ENCODE measurements at regions not wholly inside any gene's neighbourhood (a gene's known extent, or its start where the extent isn't known, plus 50 kb on each side); places are given as distances from the start of the nearest gene placed in this dataset.

GRCh38 chr22:44600207-44600785 lies 101.7 kb upstream of the PRR5 start:
- no peaks in the 10 kb centered on the region for H3K4me1 ChIP-seq (ENCODE audit: control insufficient read depth, insufficient read depth, low read length, poor library complexity, severe bottlenecking)
- no peak overlapping the region for H3K4me3 ChIP-seq (ENCODE audit: low read depth, low read length)
- H3K4me1 Mint-ChIP-seq = no peaks in the 10 kb centered on the region
- no peak for DNase-seq
- no peak overlapping the region for H3K27ac ChIP-seq (ENCODE audit: insufficient read depth, low read length, poor library complexity, severe bottlenecking)
- H3K27me3 ChIP-seq (ENCODE audit: control insufficient read depth, insufficient read depth, low read length) = peaks cover 6% of the 10 kb centered on the region
- H3K9me3 Mint-ChIP-seq = no peaks in the 10 kb centered on the region
- H3K9me3 ChIP-seq (ENCODE audit: control insufficient read depth in 2 of 2, low read length in 2 of 2) = no peaks in the 10 kb centered on the region
- no peaks in the 10 kb centered on the region for H3K36me3 ChIP-seq (ENCODE audit: control insufficient read depth, insufficient read depth, low read length)
- H3K27ac Mint-ChIP-seq = peak overlapping the region in 1 of 3 donors; percentile 89
- peaks cover 3% of the 10 kb centered on the region for H3K27me3 Mint-ChIP-seq
- ATAC-seq (ENCODE audit: low read depth in 2 of 2) = no peak
- no peaks in the 10 kb centered on the region for H3K36me3 Mint-ChIP-seq
- no peak overlapping the region for H3K4me3 Mint-ChIP-seq

- no peaks in the 10 kb centered on the region for H3K9me3 ChIP-seq (ENCODE audit: control insufficient read depth in 2 of 2, low read length in 2 of 2)
- peaks cover 10% of the 10 kb centered on the region for H3K27me3 Mint-ChIP-seq
- H3K4me3 Mint-ChIP-seq = no peak overlapping the region
- peaks cover under 1% of the 10 kb centered on the region for H3K36me3 Mint-ChIP-seq
- DNase-seq (no peak), ATAC-seq (ENCODE audit: low read depth in 2 of 2) (no peak)
- H3K9me3 Mint-ChIP-seq = peaks cover 0 to 2% (median 0%) of the 10 kb centered on the region in 7 donors
- no peak overlapping the region for H3K4me3 ChIP-seq (ENCODE audit: low read depth, low read length)
- no peaks in the 10 kb centered on the region for H3K4me1 ChIP-seq (ENCODE audit: control insufficient read depth, insufficient read depth, low read length, poor library complexity, severe bottlenecking)
- H3K27ac ChIP-seq (ENCODE audit: insufficient read depth, low read length, poor library complexity, severe bottlenecking) = no peak overlapping the region
- peaks cover 0 to 2% (median 0%) of the 10 kb centered on the region in 4 donors for H3K4me1 Mint-ChIP-seq
- H3K36me3 ChIP-seq (ENCODE audit: control insufficient read depth, insufficient read depth, low read length) = no peaks in the 10 kb centered on the region
- H3K27me3 ChIP-seq (ENCODE audit: control insufficient read depth, insufficient read depth, low read length) = peaks cover under 1% of the 10 kb centered on the region
- H3K27ac Mint-ChIP-seq = no peak overlapping the region
These were observed 101.6 kb upstream of the RTL6 start for GRCh38 chr22:44599500-44600140.

GRCh38 chr22:44599084-44599483 lies 101.1 kb upstream of the RTL6 start:
- no peak overlapping the region for H3K27ac Mint-ChIP-seq
- no peak overlapping the region for H3K27ac ChIP-seq (ENCODE audit: insufficient read depth, low read length, poor library complexity, severe bottlenecking)
- H3K9me3 ChIP-seq (ENCODE audit: control insufficient read depth in 2 of 2, low read length in 2 of 2) = no peaks in the 10 kb centered on the region
- no peak overlapping the region for H3K4me3 Mint-ChIP-seq
- H3K9me3 Mint-ChIP-seq = peaks cover 0 to 2% (median 0%) of the 10 kb centered on the region in 7 donors
- H3K36me3 ChIP-seq (ENCODE audit: control insufficient read depth, insufficient read depth, low read length) = no peaks in the 10 kb centered on the region
- H3K27me3 ChIP-seq (ENCODE audit: control insufficient read depth, insufficient read depth, low read length) = no peaks in the 10 kb centered on the region
- H3K27me3 Mint-ChIP-seq = peaks cover 15% of the 10 kb centered on the region
- H3K4me1 ChIP-seq (ENCODE audit: control insufficient read depth, insufficient read depth, low read length, poor library complexity, severe bottlenecking) = no peaks in the 10 kb centered on the region
- H3K36me3 Mint-ChIP-seq = peaks cover 3% of the 10 kb centered on the region
- H3K4me1 Mint-ChIP-seq = peaks cover 0 to 2% (median 0%) of the 10 kb centered on the region in 4 donors
- DNase-seq = no peak
- H3K4me3 ChIP-seq (ENCODE audit: low read depth, low read length) = no peak overlapping the region
- ATAC-seq (ENCODE audit: low read depth in 2 of 2) = no peak

- DNase-seq = no peak
- no peaks in the 10 kb centered on the region for H3K27me3 ChIP-seq (ENCODE audit: control insufficient read depth, insufficient read depth, low read length)
- H3K9me3 ChIP-seq (ENCODE audit: control insufficient read depth in 2 of 2, low read length in 2 of 2) = no peaks in the 10 kb centered on the region
- peaks cover 21% of the 10 kb centered on the region for H3K27me3 Mint-ChIP-seq
- peaks cover 3% of the 10 kb centered on the region for H3K36me3 Mint-ChIP-seq
- peaks cover 0 to 2% (median 0%) of the 10 kb centered on the region in 7 donors for H3K9me3 Mint-ChIP-seq
- H3K27ac Mint-ChIP-seq = no peak overlapping the region
- H3K4me3 Mint-ChIP-seq = no peak overlapping the region
- no peaks in the 10 kb centered on the region for H3K36me3 ChIP-seq (ENCODE audit: control insufficient read depth, insufficient read depth, low read length)
- H3K4me1 ChIP-seq (ENCODE audit: control insufficient read depth, insufficient read depth, low read length, poor library complexity, severe bottlenecking) = no peaks in the 10 kb centered on the region
- H3K4me3 ChIP-seq (ENCODE audit: low read depth, low read length) = no peak overlapping the region
- H3K4me1 Mint-ChIP-seq = peaks cover 0 to 2% (median 0%) of the 10 kb centered on the region in 4 donors
- ATAC-seq (ENCODE audit: low read depth in 2 of 2) = no peak
- no peak overlapping the region for H3K27ac ChIP-seq (ENCODE audit: insufficient read depth, low read length, poor library complexity, severe bottlenecking)
These were observed 99.6 kb upstream of the RTL6 start for GRCh38 chr22:44597616-44598015.

- ATAC-seq (ENCODE audit: low read depth in 2 of 2) (no peak), DNase-seq (no peak)
- peaks cover 0 to 2% (median 0%) of the 10 kb centered on the region in 7 donors for H3K9me3 Mint-ChIP-seq
- Histone ChIP-seq H3K36me3 (ENCODE audit: control insufficient read depth, insufficient read depth, low read length) (no peaks in the 10 kb centered on the region), H3K27me3 (ENCODE audit: control insufficient read depth, insufficient read depth, low read length) (no peaks in the 10 kb centered on the region), H3K9me3 (ENCODE audit: control insufficient read depth in 2 of 2, low read length in 2 of 2) (no peaks in the 10 kb centered on the region), H3K27ac (ENCODE audit: insufficient read depth, low read length, poor library complexity, severe bottlenecking) (no peak overlapping the region), H3K4me1 (ENCODE audit: control insufficient read depth, insufficient read depth, low read length, poor library complexity, severe bottlenecking) (no peaks in the 10 kb centered on the region), H3K4me3 (ENCODE audit: low read depth, low read length) (no peak overlapping the region)
- H3K27me3 Mint-ChIP-seq = peaks cover 21% of the 10 kb centered on the region
- no peak overlapping the region for H3K4me3 Mint-ChIP-seq
- H3K4me1 Mint-ChIP-seq = peaks cover 0 to 2% (median 0%) of the 10 kb centered on the region in 4 donors
- H3K27ac Mint-ChIP-seq = no peak overlapping the region
- H3K36me3 Mint-ChIP-seq = peaks cover 3% of the 10 kb centered on the region
These were observed 98.5 kb upstream of the RTL6 start for GRCh38 chr22:44596396-44597125.

GRCh38 chr22:44595841-44596341 lies 97.9 kb upstream of the RTL6 start:
- Histone ChIP-seq H3K27me3 (ENCODE audit: control insufficient read depth, insufficient read depth, low read length) (no peaks in the 10 kb centered on the region), H3K36me3 (ENCODE audit: control insufficient read depth, insufficient read depth, low read length) (no peaks in the 10 kb centered on the region), H3K9me3 (ENCODE audit: control insufficient read depth in 2 of 2, low read length in 2 of 2) (no peaks in the 10 kb centered on the region), H3K27ac (ENCODE audit: insufficient read depth, low read length, poor library complexity, severe bottlenecking) (no peak overlapping the region), H3K4me3 (ENCODE audit: low read depth, low read length) (no peak overlapping the region), H3K4me1 (ENCODE audit: control insufficient read depth, insufficient read depth, low read length, poor library complexity, severe bottlenecking) (no peaks in the 10 kb centered on the region)
- Mint-ChIP-seq H3K27me3 (peaks cover 21% of the 10 kb centered on the region), H3K27ac (no peak overlapping the region), H3K9me3 (peaks cover 0 to 2% (median 0%) of the 10 kb centered on the region in 7 donors), H3K4me1 (peaks cover 0 to 2% (median 0%) of the 10 kb centered on the region in 4 donors), H3K4me3 (no peak overlapping the region), H3K36me3 (peaks cover 3% of the 10 kb centered on the region)
- ATAC-seq (ENCODE audit: low read depth in 2 of 2) = no peak
- no peak for DNase-seq

GRCh38 chr22:44594951-44595350 lies 96.9 kb upstream of the RTL6 start:
- H3K4me3 Mint-ChIP-seq = no peak overlapping the region
- H3K9me3 ChIP-seq (ENCODE audit: control insufficient read depth in 2 of 2, low read length in 2 of 2) = no peaks in the 10 kb centered on the region
- H3K27ac Mint-ChIP-seq = no peak overlapping the region
- peaks cover 0 to 2% (median 0%) of the 10 kb centered on the region in 7 donors for H3K9me3 Mint-ChIP-seq
- H3K27me3 Mint-ChIP-seq = peaks cover 21% of the 10 kb centered on the region
- DNase-seq (no peak), ATAC-seq (ENCODE audit: low read depth in 2 of 2) (no peak)
- no peak overlapping the region for H3K27ac ChIP-seq (ENCODE audit: insufficient read depth, low read length, poor library complexity, severe bottlenecking)
- H3K36me3 ChIP-seq (ENCODE audit: control insufficient read depth, insufficient read depth, low read length) = no peaks in the 10 kb centered on the region
- peaks cover 0 to 2% (median 0%) of the 10 kb centered on the region in 4 donors for H3K4me1 Mint-ChIP-seq
- H3K27me3 ChIP-seq (ENCODE audit: control insufficient read depth, insufficient read depth, low read length) = no peaks in the 10 kb centered on the region
- peaks cover 3% of the 10 kb centered on the region for H3K36me3 Mint-ChIP-seq
- H3K4me1 ChIP-seq (ENCODE audit: control insufficient read depth, insufficient read depth, low read length, poor library complexity, severe bottlenecking) = no peaks in the 10 kb centered on the region
- H3K4me3 ChIP-seq (ENCODE audit: low read depth, low read length) = no peak overlapping the region

All from CD4-positive, CD25-positive, alpha-beta regulatory T cell (primary cell).